HG03442 (cell line): ENCODE measurements at regions not wholly inside any gene's neighbourhood (a gene's known extent, or its start where the extent isn't known, plus 50 kb on each side); places are given as distances from the start of the nearest gene placed in this dataset.
"Not testable (repeated sequence)": the region's sequence is repeated elsewhere in the genome, so short reads cannot be mapped to it uniquely, and the experiment has no call there.

Experiments used
- ATAC-seq: cut with Tn5 transposase; IDR thresholded peaks from one replicate; pipeline ENCODE4 v1.9.1; 2021; ENCODE audit warnings: mild to moderate bottlenecking, moderate library complexity; ENCODE audit not compliant: unreplicated experiment

DNA sequence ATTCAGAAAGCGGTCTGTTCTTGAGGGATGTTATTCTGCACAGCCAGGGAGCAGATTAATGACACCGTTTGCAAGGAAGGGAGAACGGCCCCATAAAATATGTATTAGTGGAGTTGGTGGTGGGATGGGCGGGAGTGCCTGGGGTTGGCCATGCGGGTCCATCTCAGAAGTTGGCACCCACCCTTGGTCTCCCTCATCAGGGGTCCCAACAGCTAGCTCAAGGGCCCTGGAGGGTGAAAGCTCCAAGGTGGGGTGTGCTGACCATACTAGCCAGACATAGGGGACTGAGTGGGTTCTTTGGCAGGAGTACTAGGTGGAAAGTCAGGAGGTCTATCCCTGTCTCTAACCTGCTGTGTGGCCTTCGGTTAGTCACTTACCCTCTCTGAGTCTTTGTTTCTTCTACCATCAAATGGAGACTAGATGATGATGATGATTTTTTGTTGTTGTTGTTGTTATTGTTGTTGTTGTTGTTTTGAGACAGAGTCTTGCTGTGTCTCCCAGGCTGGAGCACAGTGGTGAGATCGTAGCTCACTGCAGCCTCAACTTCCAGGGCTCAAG is 83.2 kb upstream of the BRD7 start:
- no peak for ATAC-seq

DNA sequence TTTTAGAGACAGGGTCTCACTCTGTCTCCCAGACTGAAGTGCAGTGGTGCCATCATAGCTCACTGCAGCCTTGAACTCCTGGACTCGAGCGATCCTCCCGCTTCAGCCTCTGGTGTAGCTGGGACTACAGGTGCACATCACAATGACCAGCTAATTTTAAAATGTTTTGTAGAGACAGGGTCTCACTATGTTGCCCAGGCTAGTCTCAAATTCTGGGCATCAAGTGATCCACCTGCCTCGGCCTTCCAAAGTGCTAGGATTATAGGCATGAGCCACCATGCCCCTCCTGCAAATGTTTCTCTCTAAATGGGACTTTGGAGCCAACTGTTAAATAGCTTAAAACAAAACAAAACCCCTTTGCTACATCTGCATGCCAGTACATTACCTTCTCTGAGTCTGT is 82.2 kb upstream of the BRD7 start:
- ATAC-seq, result no peak

DNA sequence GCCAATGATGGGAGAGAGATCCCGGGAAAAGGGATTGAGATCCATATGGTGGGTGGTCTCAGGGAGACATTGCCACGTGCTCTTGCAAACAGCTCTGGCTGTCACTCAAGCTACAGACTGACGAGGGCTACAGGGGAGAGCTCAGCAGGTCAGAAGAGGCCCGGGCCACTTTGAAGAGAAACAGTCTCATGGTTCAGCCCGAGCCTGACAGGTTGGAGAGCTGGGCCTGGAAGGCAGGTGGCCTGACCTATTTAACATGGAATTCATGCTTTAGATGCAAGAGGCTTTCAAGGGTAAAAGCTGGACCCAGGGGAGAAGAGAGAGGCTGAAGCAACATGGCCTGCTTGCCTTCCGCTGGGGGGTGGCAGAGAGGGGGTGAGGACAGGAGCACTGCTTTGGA is 81.0 kb upstream of the BRD7 start:
- ATAC-seq, result no peak

DNA sequence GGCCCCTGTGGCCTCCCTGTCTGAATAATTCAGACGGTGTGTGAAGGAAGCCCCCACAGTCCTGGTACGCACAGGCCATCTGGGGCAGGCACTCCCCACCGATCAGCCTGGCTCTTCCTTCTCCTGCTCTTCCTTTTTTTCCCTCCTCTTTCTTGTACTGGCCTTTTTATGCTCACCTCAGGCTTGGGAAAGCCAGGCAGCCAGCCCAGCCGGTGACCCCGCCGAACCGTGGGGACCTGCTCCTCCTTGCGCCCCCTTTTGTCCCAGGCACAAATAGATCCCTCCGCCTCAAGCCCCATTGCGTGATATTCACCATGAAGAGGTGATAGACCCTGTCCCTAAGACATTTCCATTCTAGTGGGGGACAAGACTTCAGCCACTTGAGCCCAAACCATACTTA is 80.2 kb upstream of the BRD7 start:
- no peak for ATAC-seq

DNA sequence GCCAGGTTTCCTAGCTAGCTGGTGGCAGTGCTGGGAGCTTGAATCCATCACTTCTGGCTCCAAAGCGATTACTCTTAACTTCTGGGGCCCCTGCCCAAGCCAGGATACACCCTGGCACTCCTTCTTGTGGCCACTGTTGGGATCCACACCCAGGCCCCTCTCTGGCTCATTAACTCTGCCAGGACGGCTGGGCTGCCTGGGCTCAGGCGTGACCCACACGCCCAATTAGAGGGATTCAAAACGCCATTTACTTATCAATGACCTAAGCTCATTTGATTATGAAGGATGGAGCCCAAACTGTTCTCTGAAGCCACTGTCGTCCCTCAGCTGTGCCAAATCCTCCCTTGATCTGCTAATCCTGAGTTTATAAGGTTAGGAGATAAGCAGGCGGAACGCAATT is 79.7 kb upstream of the BRD7 start:
- no peak for ATAC-seq

DNA sequence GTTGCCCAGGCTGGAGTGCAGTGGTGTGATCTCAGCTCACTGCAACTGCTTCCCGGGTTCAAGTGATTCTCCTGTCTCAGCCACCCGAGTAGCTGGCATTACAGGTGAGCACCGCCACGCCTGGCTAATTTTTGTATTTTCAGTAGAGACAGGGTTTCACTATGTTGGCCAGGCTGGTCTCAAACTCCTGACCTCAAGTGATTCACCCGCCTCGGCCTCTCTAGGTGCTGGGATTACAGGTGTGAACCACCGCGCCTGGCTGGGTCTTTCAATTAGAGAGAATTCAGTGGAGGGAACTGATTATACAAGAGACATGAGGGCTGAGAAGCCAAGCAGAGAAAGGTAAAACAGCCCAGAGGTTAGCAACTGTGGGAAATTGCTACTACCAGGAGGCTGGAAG is 78.6 kb upstream of the BRD7 start:
- ATAC-seq, result not testable (repeated sequence)

DNA sequence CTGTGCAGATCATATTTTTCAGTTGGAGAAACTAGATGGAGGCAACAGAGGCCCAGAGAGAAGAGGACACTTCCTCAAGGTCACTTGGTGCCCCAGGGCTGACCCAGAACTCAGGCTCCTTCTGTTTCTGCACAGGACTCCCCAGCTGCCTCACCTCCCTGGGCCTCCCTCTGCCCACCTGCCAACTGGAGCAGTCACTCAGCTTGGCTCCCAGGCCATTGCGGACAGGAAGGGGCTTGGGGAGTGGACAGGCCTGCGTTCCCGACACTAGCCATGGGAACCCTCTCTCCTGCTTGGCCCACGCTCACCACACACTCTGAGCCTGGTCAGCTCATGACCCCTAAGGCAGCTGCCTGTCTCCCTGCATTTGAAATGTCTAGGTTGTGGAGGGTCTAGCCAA is 78.1 kb upstream of the BRD7 start:
- no peak for ATAC-seq

DNA sequence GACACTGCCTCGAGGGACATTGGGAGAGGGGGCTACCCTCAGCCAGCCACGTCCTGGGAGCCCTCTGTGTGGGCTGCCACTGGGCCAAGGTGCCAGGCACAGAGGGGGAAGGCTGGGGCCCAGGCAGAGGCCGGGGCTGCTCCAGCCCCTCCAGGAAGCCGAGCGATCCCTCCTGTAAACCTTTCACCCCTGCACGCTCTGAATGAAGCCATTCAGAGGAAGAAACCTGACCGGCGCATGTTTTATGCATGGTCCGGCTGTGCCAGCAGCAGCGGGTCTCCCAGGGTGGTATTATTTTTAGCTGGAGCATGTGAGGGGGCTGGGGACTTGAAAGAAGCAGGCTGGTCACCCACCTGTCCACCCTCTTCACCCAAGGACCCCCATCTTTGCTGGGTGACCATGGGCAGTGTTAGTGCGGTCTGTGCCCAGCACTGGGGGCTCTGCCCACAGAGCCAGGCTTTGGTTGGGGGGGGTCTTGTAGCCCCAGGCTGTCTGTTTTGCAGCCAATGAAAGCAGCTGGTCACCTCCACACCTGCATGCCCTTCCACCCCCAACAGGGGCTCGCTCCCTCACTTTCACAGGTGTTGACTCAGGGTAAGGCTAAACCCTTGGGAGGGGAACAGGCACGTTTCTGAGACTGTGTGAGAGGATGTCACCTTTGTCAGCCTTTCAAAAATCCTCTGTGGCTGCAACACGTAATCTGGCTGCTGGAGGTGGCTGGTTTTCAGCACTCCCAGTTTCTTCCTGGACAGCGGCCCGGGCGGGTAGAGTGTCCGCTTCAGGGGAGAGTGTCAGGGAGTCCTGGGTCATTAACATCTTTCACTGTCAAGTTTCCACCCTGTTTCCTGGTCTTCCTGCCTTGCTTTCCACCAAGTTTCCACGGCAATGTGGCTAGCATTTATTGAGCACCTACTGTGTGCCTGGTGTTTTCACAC is 77.1 kb upstream of the BRD7 start:
- no peak for ATAC-seq

DNA sequence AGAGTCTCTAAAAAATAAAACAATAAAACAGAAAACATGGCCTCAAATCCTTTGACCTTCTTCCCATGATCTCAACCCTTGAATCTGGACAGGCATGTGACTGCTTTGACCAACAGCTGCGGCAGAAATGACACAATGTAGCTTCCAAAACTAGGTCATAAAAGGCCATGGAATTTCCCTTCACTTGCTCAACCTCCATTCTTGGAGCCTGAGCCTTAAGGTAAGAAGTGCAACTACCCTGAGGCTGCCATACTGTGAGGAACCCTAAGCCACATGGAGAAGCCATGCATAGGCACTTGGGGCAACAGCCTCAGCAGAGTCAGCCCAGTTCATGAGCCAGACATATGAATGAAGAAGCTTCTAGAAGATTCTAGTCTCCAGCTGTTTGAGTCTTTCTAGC is 75.7 kb upstream of the BRD7 start:
- ATAC-seq, result no peak

DNA sequence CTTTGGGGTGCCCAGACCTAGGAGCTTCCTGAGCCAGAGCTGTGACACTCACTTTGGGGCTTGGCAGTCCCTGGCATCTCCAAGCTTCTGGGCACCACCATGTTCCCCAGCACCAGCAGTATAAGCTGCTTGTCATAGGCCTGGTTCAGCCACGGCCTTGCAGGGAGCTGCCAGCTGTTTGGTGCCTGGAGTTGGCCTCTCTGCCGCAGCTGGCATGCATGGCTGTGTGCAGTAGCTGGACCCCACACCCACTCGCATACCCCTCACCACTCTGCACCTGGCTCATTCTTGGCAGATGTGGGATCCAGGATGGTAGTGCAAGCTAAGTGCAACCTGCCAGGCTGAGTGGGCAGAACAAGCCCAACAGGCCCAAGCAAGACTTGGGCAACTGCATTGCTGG is 73.4 kb upstream of the BRD7 start:
- no peak for ATAC-seq

DNA sequence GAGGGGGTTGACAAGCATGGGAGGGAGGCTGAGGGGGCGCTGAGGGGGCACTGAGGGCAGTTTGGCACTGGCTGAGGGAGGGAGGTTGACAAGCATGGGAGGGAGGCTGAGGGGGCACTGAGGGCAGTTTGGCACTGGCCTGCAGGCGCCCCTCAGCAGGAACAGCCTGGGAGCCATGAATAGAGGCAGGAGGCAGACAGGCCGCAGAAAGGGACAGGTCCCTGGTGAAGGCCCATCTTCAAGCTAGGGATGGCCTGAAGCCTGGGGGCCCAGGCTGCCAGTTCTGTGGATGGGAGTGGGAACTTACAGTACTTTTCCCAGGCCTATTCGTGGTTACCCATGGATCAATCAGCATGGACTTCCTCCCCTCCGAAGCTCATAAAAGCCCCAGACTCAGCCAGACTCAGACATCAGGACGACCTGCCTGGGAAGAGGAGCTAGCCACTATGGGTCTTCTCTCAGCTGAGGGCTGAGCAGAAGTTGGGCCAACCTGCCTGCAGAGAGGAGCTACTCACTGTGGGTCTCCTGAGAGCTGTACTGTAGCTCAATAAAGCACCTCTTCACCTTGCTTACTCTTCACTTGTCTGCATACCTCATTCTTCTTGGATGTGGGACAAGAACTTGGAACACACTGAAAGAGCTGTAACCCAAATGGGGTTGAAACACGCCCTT is 72.8 kb upstream of the BRD7 start:
- ATAC-seq, result no peak

DNA sequence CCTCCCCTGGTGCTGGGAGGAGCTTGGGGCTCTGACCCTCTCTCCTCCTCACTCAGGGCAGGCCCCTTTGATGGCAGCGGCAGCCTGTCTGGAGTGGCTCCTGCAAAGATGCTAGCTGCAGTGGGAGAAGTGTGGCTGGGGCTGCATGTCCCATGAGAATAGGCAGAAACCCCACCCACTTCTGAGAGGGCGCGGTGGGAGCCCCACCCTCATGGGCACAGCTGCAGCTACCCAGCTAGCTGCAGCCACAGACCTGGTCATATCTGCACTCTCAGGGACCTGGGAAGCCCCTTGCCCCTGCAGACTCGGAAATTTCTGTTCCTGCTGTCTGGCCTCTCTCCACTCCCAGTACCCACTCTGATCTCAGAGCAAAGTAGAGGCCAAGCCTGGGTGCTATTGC is 72.2 kb upstream of the BRD7 start:
- ATAC-seq, result no peak

DNA sequence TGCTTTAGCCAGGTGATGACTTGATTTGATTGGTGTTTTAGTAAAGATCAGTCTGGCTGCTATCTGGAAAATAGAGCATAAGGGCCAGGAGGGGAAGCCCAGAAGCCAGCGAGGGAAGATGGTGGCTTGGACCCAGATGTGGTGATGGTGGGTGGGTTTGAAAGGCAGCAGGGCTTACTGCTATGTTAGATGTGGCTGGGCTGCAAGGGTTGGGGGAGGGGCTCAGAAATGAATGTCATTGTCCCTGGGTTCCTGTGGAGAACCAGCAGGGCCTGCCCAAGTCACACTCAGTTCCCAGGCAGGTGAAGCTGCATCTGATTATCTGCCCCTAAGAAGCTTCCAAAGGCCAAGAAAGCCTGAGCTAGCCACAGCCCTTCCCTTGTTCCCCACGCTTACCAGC is 71.7 kb upstream of the BRD7 start:
- ATAC-seq, result no peak

DNA sequence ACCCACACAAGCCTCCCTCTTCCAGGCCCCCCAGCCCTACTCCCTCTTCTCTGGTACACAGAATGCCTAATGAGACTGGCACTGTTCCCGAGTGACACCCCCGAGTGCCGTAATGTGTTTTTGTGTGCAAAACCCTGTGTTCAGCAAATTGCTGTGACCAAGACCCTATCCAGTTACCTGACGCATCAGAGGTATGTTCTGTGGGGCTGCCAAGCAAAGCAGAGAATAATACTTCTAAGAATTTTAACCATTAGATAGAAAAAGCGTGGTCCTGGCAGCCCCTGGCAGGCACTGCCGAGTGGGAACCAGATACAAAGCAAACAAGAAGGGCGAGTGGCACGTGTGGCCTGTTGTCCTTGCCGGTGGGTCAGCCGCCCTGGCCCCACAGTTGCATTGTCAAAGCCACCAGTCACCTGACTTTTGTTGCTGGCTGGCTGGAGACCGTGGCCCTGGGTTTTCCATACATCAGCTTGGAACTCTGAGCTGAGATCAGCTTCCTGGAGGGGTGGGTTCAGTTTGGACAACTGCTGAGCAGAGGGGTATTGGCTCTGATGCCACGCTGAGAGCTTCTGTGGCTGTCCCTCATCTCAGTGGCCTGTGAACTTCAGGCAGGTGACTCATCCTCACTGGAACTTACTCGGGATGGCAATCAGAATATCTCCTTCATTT is 69.1 kb upstream of the BRD7 start:
- no peak for ATAC-seq

DNA sequence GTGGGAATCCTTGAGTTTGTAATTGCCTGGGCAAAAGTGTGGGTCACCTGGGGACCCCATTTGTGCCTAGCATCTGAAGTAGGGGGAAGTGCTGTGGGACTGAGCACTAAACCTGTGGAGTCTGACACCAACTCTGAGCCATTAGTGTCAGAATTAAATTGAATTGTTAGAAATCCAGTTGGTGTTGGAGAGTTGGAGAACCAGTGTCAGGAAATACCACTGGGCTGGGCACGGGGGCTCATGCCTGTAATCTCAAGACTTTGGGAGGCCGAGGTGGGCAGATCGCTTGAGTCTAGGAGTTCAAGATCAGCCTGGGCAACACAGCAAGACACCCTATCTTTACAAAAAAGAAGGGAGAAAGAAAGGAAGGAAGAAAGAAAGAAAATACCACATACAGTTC is 67.5 kb upstream of the BRD7 start:
- no peak for ATAC-seq

DNA sequence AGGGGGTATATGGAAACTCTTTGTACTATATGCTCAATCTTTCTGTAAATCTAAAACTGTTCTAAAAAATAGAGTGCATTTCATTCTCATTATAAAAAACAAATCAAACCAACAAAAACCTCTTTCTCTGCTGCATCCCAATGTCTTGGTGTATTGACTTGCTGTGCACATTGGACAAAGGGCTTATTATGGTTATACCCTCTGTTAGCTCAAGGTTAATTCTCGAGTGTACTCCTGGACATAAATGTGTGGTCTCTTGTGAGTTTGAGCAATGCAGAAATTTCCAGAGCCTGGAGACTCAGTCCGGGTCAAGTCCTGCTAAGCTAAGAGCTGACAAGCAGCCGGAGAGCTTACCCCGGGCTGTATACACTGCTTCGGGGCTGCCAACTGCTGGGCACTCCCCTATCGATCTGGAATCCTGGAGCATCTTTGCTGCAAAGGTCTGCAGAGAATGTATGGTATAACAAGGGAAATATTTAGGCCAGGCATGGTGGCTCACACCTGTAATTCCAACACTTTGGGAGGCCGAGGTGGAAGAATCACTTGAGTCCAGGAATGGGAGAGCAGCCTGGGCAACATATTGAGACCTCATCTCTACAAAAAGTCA is 66.2 kb upstream of the BRD7 start:
- no peak for ATAC-seq

DNA sequence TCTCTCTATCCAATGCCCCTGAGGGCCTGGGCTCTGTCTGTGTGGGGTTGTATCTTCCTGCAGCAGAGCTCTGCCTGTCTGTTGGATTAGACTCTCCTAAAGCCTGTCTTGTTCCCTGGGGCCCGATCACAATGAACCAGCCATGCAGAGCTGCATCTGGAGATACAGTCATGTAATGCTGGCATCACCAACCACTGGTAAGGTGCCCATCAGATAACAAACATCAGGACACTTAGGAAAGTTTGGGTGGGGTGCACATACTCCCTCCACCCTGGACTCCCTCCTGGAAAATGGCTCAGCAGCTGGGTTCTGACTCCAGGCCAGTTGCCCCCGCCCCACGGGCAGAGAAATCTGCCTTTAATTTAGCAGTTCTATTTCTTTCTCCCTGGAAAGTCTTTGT is 61.3 kb upstream of the BRD7 start:
- no peak for ATAC-seq

DNA sequence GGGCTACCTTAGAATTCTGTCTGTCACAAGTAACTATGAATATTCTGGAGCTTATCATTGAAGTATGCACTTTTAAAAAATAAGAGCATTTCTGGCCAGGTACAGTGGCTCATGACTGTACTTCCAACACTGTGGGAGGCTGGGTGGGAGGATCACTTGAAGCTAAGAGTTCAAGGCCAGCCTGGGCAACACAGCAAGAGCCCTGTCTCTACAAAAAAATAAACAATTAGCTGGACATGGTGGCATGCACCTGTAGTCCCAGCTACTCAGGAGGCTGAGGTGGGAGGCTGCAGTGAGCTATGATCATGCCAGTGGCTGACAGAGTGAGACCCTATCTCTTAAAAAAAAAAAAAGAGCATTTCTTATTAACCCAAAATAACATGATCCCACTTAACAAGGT is 60.0 kb upstream of the BRD7 start:
- ATAC-seq, result no peak

DNA sequence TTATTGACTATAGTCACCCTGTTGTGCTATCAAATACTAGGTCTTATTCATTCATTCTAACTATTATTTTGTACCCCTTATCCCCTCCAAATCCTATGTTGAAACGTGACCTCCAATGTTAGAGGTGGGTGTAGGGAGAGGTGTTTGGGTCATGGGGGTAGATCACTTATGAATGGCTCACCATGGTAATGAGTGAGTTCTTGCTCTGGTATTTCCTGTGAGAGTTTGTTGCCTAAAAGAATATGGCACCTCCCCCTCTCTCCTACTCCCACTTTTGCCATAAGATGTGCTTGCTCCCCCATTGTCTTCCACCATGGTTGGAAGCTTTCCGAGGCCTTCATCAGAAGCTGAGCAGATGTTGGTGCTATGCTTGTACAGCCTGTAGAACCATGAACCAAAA is 59.3 kb upstream of the BRD7 start:
- no peak for ATAC-seq

DNA sequence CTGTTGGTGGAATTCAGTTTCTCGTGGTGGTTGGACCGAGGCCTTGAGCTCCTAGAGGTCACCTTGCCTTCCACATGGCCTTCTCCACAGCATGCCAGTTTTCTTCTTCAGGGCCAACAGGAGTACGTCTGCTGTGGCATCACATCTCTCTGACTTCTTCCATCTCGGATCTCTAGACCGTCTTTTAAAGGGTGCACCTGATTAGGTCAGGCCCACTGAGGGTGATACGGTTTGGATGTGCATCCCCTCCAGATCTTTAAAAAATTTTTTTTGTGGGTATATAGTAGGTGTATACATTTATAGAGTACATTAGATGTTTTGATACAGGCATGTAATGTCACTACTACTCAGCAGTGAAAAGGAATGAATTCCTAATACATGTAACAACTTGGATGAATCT is 58.3 kb upstream of the BRD7 start:
- no peak for ATAC-seq

DNA sequence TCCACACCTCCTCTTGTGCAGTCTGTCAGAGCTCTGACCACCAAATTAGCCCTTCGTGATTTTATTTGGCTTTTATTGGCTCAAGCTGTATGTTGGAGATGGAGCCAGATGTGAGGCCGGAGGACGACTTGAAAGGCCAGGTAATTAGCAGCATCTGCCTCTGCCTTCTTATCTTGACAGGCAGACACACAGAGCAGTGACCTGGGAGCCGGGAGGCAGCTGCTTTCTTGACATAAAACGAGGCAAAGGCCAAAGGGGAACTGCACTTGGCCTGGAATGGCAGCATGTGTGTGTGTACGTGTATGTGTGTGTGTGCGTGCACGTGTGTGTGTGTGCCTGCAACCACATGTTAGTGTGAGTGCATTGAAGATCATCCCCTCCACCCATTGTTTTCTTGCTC is 56.9 kb upstream of the BRD7 start:
- no peak for ATAC-seq
